HG02852 (cell line): ENCODE measurements at regions not wholly inside any gene's neighbourhood (a gene's known extent, or its start where the extent isn't known, plus 50 kb on each side); places are given as distances from the start of the nearest gene placed in this dataset.
A peak's percentile ranks its signal among the peaks of the same experiment; 100 is the strongest.

ENCODE experiments used
- ATAC-seq: cut with Tn5 transposase; IDR thresholded peaks from one replicate; pipeline ENCODE4 v1.9.1; 2021; ENCODE audit warnings: mild to moderate bottlenecking, moderate library complexity; ENCODE audit not compliant: unreplicated experiment

DNA sequence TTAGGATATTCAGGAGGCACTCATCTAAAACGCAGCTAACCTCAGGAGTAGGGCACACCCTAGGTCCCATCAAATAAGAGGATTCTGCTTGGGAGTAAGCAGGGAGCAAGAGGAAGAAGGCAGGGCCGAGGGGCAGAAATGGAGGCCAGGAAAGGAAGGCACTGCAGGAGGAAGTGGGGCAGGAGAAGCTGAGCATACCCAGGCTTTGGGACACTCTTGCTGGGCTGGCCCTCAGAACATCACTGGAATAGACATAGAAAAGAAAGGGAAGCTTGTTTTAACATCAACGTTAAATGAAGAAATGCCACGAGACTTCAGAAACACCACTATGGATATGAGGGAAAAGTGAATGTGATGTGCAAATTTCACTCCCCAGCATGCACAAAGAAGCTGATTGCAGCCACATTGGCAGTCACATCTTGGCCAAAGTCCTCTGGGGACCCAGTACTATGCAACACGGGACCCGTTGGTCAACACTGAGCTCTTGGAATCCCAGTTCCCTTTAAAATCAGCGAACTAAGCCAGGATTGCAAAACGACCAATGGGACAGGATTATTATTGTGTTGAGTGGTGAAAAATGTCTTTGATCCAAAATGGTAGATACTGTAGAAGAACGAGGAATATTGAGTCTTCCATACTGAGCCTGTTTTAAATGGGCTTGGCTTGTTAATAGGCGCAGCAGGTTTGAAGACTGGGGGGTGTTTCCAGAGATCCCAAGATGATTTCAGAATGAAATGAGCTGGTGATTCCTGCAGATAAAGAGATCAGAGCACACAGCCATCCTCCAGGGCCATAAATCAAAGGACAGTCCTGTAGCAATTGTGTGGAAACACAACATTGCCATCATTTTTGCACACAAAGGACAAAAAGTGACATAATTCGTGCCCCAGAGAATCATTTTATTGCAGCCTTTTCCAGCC is 152.4 kb downstream of the TOMM20 start:
- ATAC-seq = no peak

- ATAC-seq = peak; percentile 36
Observed at GRCh38 chr1:234975122-234975940, 153.3 kb downstream of the TOMM20 start.

- ATAC-seq = no peak
Observed at GRCh38 chr1:234973426-234974250, 155.0 kb downstream of the TOMM20 start.

- ATAC-seq = no peak
Observed at GRCh38 chr1:234972411-234973191, 156.0 kb downstream of the TOMM20 start.

DNA sequence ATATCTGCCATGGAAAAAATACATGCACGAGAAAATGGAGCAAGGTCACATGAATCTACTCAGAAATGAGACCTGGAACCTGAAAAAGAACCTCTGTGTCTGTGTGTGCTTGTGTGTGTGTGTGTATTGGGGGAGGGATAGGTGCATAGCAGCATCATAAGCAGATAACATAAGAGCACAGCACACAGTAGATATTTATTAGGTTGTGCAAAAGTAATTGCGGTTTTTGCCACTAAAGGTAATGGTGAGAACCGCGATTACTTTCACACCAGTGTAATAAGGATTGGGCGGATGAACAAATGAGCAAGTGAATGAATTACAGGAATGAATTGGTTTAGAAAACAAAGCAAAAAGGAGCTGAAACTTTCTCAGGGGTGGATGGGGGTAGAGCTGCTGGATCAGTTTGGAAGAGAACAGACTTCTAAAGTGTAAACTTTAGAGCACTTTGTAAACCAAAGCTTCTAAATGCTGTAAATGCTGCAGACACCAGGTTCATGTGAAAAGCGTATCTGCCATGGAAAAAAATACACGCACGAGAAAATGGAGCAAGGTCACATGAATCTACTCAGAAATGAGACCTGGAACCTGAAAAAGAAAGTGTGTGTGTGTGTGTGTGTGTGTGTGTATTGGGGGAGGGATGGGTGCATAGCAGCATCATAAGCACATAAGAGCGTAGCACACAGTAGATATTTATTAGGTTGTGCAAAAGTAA is 156.9 kb downstream of the TOMM20 start:
- ATAC-seq = no peak

- ATAC-seq = no peak
Observed at GRCh38 chr1:234970731-234971476, 157.7 kb downstream of the TOMM20 start.

DNA sequence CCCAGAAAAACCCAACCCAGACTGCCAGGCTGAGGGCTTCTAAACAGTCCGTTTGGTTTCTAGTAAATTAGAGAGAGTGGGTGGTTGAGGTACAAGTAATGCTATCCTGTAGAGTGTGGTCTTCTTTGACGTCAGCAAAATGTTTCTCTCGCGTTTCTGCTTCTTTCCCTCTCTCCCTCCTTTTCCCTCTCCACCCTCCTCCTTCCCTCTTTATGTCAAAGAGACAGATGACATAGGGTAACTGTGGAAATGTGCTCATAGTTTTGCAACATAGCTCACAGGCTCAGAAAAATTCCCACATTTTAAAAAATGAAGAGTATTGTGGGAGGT is 158.3 kb downstream of the TOMM20 start:
- ATAC-seq = no peak

GRCh38 chr1:234969581-234970400 is 158.8 kb downstream of the TOMM20 start:
- ATAC-seq = no peak

GRCh38 chr1:234969011-234969441 is 159.6 kb downstream of the TOMM20 start:
- no peak for ATAC-seq

GRCh38 chr1:234968451-234968850 is 160.2 kb downstream of the TOMM20 start:
- no peak for ATAC-seq

DNA sequence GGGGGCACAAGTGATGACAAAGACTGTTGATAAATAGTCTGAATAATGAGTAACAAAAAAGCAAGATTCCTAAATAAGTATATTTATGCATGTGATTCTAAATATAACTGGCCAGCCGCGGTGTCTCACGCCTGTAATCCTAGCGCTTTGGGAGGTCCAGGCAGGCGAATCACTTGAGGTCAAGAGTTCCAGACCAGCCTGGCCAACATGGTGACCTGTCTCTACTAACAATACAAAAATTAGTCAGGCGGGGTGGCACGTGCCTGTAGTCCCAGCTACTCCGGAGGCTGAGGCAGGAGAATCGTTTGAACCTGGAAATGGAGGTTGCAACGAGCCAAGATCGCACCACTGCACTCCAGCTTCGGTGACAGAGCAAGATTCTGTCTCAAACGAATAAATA is 161.5 kb downstream of the TOMM20 start:
- ATAC-seq = no peak

- ATAC-seq = no peak
Observed at GRCh38 chr1:234965111-234965510, 163.5 kb downstream of the TOMM20 start.

DNA sequence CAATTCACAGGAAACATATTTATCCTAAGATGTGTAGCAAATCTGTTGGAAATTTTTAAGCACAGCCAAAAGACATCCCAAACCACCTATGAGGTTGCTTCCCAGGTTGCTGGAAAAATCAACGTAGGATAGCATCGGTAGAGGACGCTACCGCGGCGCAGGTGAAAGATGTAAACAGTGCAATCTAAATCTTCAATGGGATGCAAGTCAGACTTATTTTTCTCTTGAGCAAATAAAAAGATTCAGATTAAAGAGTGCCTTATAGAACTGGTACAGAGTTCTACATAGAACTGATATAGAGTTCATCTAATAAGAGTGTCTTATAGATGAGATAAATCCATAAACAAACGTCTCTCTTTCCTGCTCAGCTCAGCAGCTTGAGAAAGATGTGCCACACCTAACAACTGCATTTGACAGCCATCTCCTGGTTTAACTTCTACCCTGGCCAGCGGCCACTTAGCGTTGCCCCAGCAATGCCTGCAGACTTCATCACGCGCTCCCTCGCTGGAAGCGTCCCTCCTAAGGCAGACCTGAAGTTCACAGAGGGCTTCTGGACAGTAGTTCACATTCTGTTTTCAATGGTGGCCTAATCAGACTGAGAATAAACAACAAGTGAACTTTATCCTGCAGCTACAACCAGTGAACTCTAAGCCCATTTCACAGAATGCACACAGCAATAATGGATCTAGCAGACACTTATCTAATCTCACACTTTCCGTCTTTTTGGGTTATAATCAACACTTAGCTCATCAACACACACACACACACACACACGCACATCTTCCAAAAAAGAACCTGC is 164.5 kb downstream of the TOMM20 start:
- ATAC-seq = no peak

DNA sequence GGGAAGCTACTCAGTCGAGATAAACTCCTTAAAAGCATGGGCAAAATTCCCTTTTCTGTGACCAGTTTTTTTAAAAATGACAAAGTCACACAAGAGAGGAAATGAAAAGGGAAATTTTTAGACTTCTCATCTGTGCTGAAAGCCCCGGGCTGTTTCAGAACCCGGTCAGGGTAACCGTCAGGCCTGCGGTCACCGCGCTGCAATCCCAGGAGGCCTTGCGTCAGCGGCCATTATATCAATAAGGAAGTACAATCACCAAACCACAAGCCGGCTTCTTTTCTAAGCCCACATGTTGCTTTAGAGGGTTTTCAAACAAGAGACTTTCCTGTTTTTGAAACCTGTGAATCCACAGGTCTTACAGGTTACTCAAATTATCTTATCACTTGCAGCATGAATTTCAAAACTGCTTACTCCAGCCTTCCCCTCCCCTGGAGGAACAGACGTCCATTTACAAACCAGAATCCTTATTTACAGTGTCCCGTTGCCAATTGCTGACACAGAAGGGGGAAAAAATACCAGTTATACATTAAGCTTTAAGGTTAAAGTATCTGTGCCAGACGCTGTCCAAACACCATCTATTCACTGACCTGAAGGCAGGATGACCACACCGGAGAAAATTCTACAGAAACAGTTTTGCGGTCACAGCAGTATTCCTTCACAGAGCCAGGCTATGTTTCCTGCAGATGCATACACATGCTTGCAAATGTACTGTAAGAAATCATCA is 165.3 kb downstream of the TOMM20 start:
- peak; percentile 79 for ATAC-seq

- ATAC-seq = peak; percentile 54
Observed at GRCh38 chr1:234962340-234962989, 166.2 kb downstream of the TOMM20 start.
